Activated CD8-positive, alpha-beta memory T cell treated with anti-CD3 and anti-CD28 coated beads for 48 hours (primary cell): ENCODE measurements at regions not wholly inside any gene's neighbourhood (a gene's known extent, or its start where the extent isn't known, plus 50 kb on each side); places are given as distances from the start of the nearest gene placed in this dataset.
"Not testable (repeated sequence)": the region's sequence is repeated elsewhere in the genome, so short reads cannot be mapped to it uniquely, and the experiment has no call there.

Source experiments
- DNase-seq, 3 experiments: peaks; one replicate each; pipeline ENCODE4 v3.0.0-alpha.2; 2020; ENCODE audit warnings: low read depth in 2 of 3, low spot score in 2 of 3

- no peak for DNase-seq
Measured at GRCh38 chr18:59038295-59039039, 101.2 kb upstream of the SEC11C start.

DNA sequence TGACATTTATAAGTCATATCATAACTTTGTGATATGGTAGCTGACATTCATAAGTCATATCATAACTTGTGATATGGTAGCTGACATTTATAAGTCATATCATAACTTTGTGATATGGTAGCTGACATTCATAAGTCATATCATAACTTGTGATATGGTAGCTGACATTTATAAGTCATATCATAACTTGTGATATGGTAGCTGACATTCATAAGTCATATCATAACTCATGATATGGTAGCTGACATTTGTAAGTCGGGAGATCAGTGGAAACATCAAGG is 100.7 kb upstream of the SEC11C start:
- DNase-seq, result not testable (repeated sequence)

DNA sequence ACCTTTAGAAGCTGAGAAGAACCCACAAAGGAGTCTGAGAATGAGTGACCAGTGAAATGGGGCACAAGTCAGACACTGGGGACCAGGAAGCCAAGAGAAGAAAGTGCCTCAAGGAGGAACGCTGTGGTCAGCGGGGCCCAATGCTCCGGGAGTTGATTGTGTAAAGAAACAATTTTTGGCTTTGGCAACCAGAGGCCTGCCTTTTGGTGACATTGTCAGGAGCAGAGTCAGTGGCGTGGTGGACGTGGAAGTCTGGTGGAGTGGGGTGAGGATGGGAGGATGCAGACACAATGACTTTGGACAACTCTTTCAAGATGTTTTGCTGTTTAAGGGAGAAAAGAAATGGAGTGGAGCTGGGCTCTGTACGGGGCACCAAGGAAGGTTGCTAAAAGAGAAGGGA is 100.2 kb upstream of the SEC11C start:
- no peak for DNase-seq

- no peak for DNase-seq
Measured at GRCh38 chr18:59040770-59041148, 98.9 kb upstream of the SEC11C start.

DNA sequence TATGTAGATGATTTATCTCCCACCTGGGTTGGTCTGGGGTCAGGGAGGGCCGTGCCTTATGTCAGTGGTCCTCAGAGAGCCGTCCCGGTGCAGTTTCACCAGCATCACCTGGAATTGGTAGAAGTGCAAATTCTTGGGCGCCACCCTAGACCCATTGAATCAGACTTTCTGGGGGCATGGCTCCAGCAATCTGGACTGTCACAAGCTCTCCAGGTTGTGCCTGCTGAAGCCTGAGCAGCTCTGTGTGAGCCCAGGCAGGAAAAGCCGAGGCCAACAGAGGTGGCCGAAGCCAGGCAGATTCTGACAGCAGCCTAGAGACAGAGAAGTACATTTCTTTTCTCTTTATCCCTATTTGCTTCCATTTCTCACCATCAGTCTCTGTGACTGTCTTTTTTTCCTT is 98.4 kb upstream of the SEC11C start:
- DNase-seq, result no peak

- no peak for DNase-seq
Measured at GRCh38 chr18:59041819-59042815, 97.6 kb upstream of the SEC11C start.

DNA sequence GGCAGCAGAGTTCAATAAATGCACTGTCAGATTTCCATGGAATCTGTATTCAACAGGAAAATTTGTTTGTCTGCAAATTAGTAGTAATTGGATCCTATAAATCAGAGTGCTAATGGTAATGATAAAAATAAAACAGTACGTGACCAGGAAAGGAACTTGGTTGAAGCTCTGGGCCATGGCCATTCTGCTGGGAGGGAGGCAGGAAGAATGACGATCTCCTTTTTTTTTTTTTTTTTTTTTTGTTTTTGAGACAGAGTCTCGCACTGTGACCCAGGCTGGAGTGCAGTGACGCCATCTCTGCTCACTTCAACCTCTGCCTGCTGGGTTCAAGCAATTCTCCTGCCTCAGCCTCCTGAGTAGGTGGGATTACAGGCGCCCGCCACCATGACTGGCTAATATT is 94.8 kb upstream of the SEC11C start:
- no peak for DNase-seq

GRCh38 chr18:59047321-59048047 is 92.2 kb upstream of the SEC11C start:
- DNase-seq, result no peak

GRCh38 chr18:59048048-59048363 is 91.7 kb upstream of the SEC11C start:
- DNase-seq, result no peak

- no peak for DNase-seq
Measured at GRCh38 chr18:59048378-59048777, 91.3 kb upstream of the SEC11C start.

DNA sequence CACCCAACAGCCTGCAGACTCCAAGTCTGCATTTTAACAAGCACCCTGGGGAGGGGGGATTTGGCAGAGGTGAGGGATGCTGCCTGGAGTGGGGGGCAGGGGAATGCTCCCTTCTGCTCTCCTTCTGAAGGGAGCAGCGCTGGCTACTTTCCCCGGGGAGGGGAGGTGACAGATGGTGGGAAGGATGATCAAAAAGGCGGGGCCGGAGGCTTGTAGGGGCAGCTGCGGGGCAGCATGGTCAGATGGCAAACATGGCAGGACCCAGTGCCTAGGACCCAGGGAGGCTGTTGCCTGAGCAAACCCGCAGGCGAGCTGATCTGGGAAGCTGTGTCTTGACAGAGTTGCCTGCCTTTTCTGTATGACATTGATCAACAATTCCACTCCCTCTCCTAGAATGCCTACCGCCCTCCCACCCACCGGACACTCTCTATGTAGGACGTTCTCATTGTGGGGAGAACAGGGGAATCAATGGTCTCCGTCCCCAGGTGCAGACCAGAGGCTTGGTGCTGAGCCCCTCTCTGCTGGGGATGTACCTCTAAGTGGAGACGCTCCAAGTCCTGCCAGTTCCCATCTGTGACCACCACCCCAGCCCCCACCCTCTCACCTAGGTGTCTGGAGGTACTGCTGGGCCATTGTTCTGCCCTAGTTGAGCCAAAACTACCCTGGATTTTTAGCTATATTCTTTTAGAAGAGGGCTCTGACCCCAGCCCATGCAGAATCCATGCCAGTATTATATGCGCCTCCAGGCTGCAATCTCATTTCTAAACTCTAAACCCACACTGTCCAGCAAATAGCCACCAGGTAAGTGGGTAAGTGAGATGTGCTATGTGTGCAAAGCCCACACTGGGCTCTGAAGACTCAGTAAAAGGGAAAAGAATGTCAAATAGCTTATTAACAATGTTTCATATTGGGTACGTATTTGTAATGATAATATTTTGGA is 89.7 kb upstream of the SEC11C start:
- no peak for DNase-seq

DNA sequence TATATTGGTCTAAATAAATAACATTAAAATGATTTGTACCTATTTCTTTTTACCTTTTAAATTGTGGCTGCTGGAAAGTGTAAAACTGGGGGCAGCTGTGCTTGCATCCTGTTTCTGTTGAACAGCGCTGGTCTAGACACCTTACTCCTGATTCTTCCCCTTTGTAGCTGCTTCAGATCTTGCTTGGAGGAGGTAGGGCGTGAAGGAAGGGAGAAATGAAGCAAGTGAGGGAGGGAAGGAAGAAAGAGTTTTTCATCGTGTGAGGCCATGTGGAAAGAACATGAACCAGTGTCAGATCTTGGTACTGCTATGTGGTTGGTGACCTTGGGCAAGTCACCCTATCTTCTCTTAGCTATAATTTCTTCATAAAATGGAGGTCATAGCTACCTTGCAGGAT is 89.0 kb upstream of the SEC11C start:
- DNase-seq, result no peak

GRCh38 chr18:59051470-59052165 is 88.1 kb upstream of the SEC11C start:
- DNase-seq, result no peak

DNA sequence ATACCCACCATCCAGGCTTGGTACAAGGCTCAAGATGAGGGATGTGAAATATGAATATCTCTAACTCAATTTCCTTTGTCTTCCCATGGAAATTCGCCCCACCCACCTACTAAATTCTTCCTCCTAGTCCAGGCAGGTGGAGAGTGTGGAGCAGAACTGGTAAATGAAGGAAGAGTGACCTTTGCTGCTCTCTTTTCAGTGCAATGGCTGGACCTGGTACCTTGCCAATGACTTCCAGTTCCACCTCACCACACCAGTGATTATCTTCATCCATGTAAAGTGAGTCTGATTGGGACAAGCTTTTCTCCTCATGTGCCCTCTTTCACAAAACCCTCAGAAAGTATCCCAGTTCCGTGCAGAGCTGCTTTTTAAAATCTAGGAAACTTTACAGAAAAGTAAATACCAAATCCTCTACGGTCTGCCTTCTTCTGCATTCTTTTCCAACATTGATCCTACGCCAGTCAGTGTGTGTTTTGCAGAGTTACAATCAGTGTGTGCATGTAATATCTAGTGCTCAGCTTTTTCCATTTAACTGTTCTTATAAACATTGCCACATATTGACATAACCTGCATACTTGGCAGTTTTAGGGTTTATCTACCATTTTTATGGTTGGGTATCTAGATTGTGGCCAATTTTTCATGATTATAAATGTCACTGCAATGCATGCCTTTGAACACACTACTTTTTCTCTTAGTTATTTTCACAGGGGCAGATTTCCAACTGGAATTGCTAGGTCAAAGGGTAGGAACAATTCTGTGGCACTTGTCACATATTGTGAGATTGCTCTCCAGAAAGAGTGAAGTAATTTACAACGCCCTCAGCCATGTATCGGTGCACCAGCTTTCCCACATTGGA is 86.5 kb upstream of the SEC11C start:
- no peak for DNase-seq

- DNase-seq, result no peak
Measured at GRCh38 chr18:59054496-59055287, 85.0 kb upstream of the SEC11C start.

DNA sequence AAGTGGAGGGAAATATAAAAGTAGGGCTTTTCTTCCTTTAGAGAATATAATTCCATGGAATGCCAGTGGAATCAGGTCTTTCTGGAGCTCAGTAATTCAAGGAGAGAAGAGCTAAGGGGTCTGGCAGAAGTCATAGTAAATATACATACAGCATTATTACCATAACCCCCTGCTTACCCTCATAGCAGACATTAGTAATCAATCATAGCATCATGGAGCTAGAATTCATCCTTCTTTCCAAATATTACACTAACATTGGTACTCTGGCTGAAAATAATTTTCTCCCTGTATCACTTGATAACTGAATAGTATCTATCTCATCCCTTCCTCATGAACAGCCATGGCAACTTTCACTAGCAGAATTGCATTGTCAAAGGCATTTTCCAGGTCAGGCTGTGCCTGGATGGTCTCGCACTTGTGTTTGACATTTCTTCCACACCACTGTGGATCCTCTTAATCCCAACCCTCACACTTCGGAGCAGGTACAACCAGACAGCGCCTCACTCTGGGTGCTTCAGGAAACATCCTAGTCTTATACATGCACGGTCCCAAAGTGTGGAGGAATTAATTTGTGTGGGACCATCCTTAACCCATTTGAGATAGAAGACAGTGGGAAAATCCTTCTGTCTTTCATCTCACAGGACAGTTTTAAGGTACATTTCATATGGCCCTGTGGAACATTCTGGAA is 84.2 kb upstream of the SEC11C start:
- DNase-seq, result no peak

- DNase-seq, result peak in 2 of 3 experiments; percentile 12 to 17
Measured at GRCh38 chr18:59056706-59057492, 82.8 kb upstream of the SEC11C start.
